SK-N-SH treated with all-trans-retinoic acid at 6 μM for 48 hours (cell line): ENCODE measurements at regions not wholly inside any gene's neighbourhood (a gene's known extent, or its start where the extent isn't known, plus 50 kb on each side); places are given as distances from the start of the nearest gene placed in this dataset.

Experiments
- ATAC-seq: fragments of 200-7000 bp; cut with Tn5 transposase; 3 replicates; pipeline ENCODE4 v1.9.1; 2020; ENCODE audit warnings: mild to moderate bottlenecking, moderate library complexity
- ARNTL ChIP-seq: fragments of 450-650 bp; formaldehyde crosslinking; IDR thresholded peaks from 2 replicates; pipeline ENCODE4 v1.5.0; 2020; ENCODE audit warnings: low read depth, mild to moderate bottlenecking, moderate library complexity, borderline replicate concordance
- BACH2 ChIP-seq: fragments of 250-450 bp; sonication (Bioruptor Pico); IDR thresholded peaks from 2 replicates; pipeline ENCODE4 v1.9.0; 2021; ENCODE audit warnings: mild to moderate bottlenecking, borderline replicate concordance
- CREB5 ChIP-seq: fragments of 250-450 bp; sonication (Bioruptor Pico); IDR thresholded peaks from 2 replicates; pipeline ENCODE4 v1.5.1; 2020; ENCODE audit warnings: low read depth, mild to moderate bottlenecking, moderate library complexity
- CSDC2 ChIP-seq: fragments of 250-450 bp; sonication (Bioruptor Pico); IDR thresholded peaks from 2 replicates; pipeline ENCODE4 v1.5.0; 2020; ENCODE audit warnings: mild to moderate bottlenecking, moderate library complexity
- CSRNP3 ChIP-seq: fragments of 250-450 bp; sonication (Bioruptor Pico); IDR thresholded peaks from 2 replicates; pipeline ENCODE4 v1.5.1; 2021; ENCODE audit warnings: mild to moderate bottlenecking, moderate library complexity
- ESRRG ChIP-seq: fragments of 250-450 bp; sonication (Bioruptor Pico); IDR thresholded peaks from 2 replicates; pipeline ENCODE4 v1.6.1; 2021; ENCODE audit warnings: mild to moderate bottlenecking
- GLIS3 ChIP-seq: fragments of 250-450 bp; sonication (Bioruptor Pico); IDR thresholded peaks from 2 replicates; pipeline ENCODE4 v1.5.0; 2020; ENCODE audit warnings: mild to moderate bottlenecking, moderate library complexity
- ISL1 ChIP-seq: fragments of 250-450 bp; sonication (Bioruptor Pico); IDR thresholded peaks from 2 replicates; pipeline ENCODE4 v2.1.2; 2022; ENCODE audit warnings: mild to moderate bottlenecking, moderate library complexity
- OSR1 ChIP-seq: fragments of 250-450 bp; sonication (Bioruptor Pico); IDR thresholded peaks from 2 replicates; pipeline ENCODE4 v1.8.0; 2022; ENCODE audit warnings: moderate library complexity, mild to moderate bottlenecking, inconsistent platforms
- PATZ1 ChIP-seq: fragments of 250-450 bp; sonication (Bioruptor Pico); IDR thresholded peaks from 2 replicates; pipeline ENCODE4 v1.8.0; 2020; ENCODE audit warnings: mild to moderate bottlenecking, moderate library complexity, borderline replicate concordance
- POU6F1 ChIP-seq: fragments of 250-450 bp; sonication (Bioruptor Pico); IDR thresholded peaks from 2 replicates; pipeline ENCODE4 v1.8.0; 2021; ENCODE audit warnings: low read depth, mild to moderate bottlenecking, moderate library complexity, borderline replicate concordance
- PPARA ChIP-seq: fragments of 250-450 bp; sonication (Bioruptor Pico); IDR thresholded peaks from 2 replicates; pipeline ENCODE4 v1.5.0; 2020; ENCODE audit warnings: mild to moderate bottlenecking, borderline replicate concordance
- RARB ChIP-seq: fragments of 250-450 bp; sonication (Bioruptor Pico); IDR thresholded peaks from 2 replicates; pipeline ENCODE4 v1.8.0; 2021; ENCODE audit warnings: mild to moderate bottlenecking, moderate library complexity
- SNAI2 ChIP-seq: fragments of 250-450 bp; sonication (Bioruptor Pico); IDR thresholded peaks from 2 replicates; pipeline ENCODE4 v1.5.0; 2020; ENCODE audit warnings: mild to moderate bottlenecking, moderate library complexity
- TCF4 ChIP-seq: fragments of 250-450 bp; sonication (Bioruptor Pico); IDR thresholded peaks from 2 replicates; pipeline ENCODE4 v1.8.0; 2021; ENCODE audit warnings: mild to moderate bottlenecking, moderate library complexity, borderline replicate concordance
- TOX ChIP-seq: fragments of 250-450 bp; sonication (Bioruptor Pico); IDR thresholded peaks from 2 replicates; pipeline ENCODE4 v1.8.0; 2021; ENCODE audit warnings: mild to moderate bottlenecking, moderate library complexity, borderline replicate concordance
- ZC3H10 ChIP-seq: fragments of 250-450 bp; sonication (Bioruptor Pico); IDR thresholded peaks from 2 replicates; pipeline ENCODE4 v1.5.1; 2021; ENCODE audit warnings: mild to moderate bottlenecking, moderate library complexity
- ZFP3 ChIP-seq: fragments of 250-450 bp; sonication (Bioruptor Pico); IDR thresholded peaks from 2 replicates; pipeline ENCODE4 v1.5.0; 2020; ENCODE audit warnings: mild to moderate bottlenecking, moderate library complexity
- ZFP30 ChIP-seq: fragments of 450-650 bp; formaldehyde crosslinking; IDR thresholded peaks from 2 replicates; pipeline ENCODE4 v1.5.0; 2022; ENCODE audit warnings: mild to moderate bottlenecking, moderate library complexity
- ZNF565 ChIP-seq: fragments of 450-650 bp; formaldehyde crosslinking; conservative IDR thresholded peaks from 2 replicates; pipeline ENCODE4 v1.5.0; 2020; ENCODE audit warnings: low read depth, mild to moderate bottlenecking, moderate library complexity
- ZNF70 ChIP-seq: fragments of 450-650 bp; formaldehyde crosslinking; IDR thresholded peaks from 2 replicates; pipeline ENCODE4 v1.5.0; 2020; ENCODE audit warnings: mild to moderate bottlenecking, moderate library complexity
- ZNF8 ChIP-seq: fragments of 450-650 bp; formaldehyde crosslinking; IDR thresholded peaks from 2 replicates; pipeline ENCODE4 v1.5.0; 2020; ENCODE audit warnings: mild to moderate bottlenecking, moderate library complexity

GRCh38 chr15:79541196-79541595 is 109.1 kb downstream of the MINAR1 start:
- no peak for TF ChIP-seq SNAI2 (CRISPR knock-in tag)
- TF ChIP-seq RARB (CRISPR knock-in tag), result no peak
- TF ChIP-seq ZNF565, result no peak
- TF ChIP-seq BACH2, result no peak
- no peak for TF ChIP-seq POU6F1
- TF ChIP-seq ZNF8 (CRISPR knock-in tag), result no peak
- TF ChIP-seq ISL1, result no peak
- no peak for TF ChIP-seq PATZ1 (CRISPR knock-in tag)
- TF ChIP-seq OSR1 (CRISPR knock-in tag), result no peak
- no peak for ATAC-seq

GRCh38 chr15:79543097-79543496 is 111.0 kb downstream of the MINAR1 start:
- ATAC-seq, result no peak
- TF ChIP-seq RARB (CRISPR knock-in tag) (no peak), ESRRG (CRISPR knock-in tag) (no peak), PATZ1 (CRISPR knock-in tag) (no peak), ZFP3 (CRISPR knock-in tag) (no peak), CREB5 (no peak), ISL1 (no peak), ZFP30 (CRISPR knock-in tag) (no peak), ZNF70 (CRISPR knock-in tag) (no peak)

GRCh38 chr15:79549196-79549595 is 117.1 kb downstream of the MINAR1 start:
- TF ChIP-seq ZNF8 (CRISPR knock-in tag) (no peak), ZC3H10 (CRISPR knock-in tag) (no peak), ZFP30 (CRISPR knock-in tag) (no peak), ISL1 (no peak), GLIS3 (CRISPR knock-in tag) (no peak), CSRNP3 (CRISPR knock-in tag) (no peak), OSR1 (CRISPR knock-in tag) (no peak), BACH2 (no peak), ARNTL (CRISPR knock-in tag) (no peak), TCF4 (CRISPR knock-in tag) (no peak), PPARA (no peak), ZFP3 (CRISPR knock-in tag) (no peak), RARB (CRISPR knock-in tag) (no peak), PATZ1 (CRISPR knock-in tag) (no peak), SNAI2 (CRISPR knock-in tag) (no peak), CSDC2 (CRISPR knock-in tag) (no peak), TOX (no peak)
- ATAC-seq, result no peak
